H9 (cell line): ENCODE measurements at regions not wholly inside any gene's neighbourhood (a gene's known extent, or its start where the extent isn't known, plus 50 kb on each side); places are given as distances from the start of the nearest gene placed in this dataset.

Experiments used
- DNase-seq: peaks from one replicate; pipeline ENCODE4 v3.0.0-alpha.2; 2017
- H2AFZ ChIP-seq: one replicate; pipeline ENCODE4 v1.6.1; 2013; ENCODE audit warnings: mild to moderate bottlenecking, low read length, control low read depth, moderate library complexity
- H2AK5ac ChIP-seq: 2 replicates; pipeline ENCODE4 v1.6.1; 2013; ENCODE audit warnings: low read length, control low read depth, mixed read lengths; ENCODE audit not compliant: insufficient read length
- H2BK120ac ChIP-seq: one replicate; pipeline ENCODE4 v1.6.1; 2013; ENCODE audit warnings: low read depth, mild to moderate bottlenecking, low read length, control low read depth, inconsistent platforms; ENCODE audit not compliant: poor library complexity, severe bottlenecking
- H2BK12ac ChIP-seq: 2 replicates; pipeline ENCODE4 v1.6.1; 2013; ENCODE audit warnings: low read length, control low read depth, mixed read lengths, low read depth; ENCODE audit not compliant: insufficient read length
- H2BK15ac ChIP-seq: 2 replicates; pipeline ENCODE4 v1.6.1; 2013; ENCODE audit warnings: low read depth, low read length, control low read depth
- H2BK20ac ChIP-seq: one replicate; pipeline ENCODE4 v1.6.1; 2013; ENCODE audit warnings: low read depth, mild to moderate bottlenecking, low read length, control low read depth, inconsistent platforms; ENCODE audit not compliant: poor library complexity, severe bottlenecking
- H2BK5ac ChIP-seq: 2 replicates; pipeline ENCODE4 v1.6.1; 2013; ENCODE audit warnings: low read length, control low read depth, mixed read lengths; ENCODE audit not compliant: insufficient read length
- H3K14ac ChIP-seq: 2 replicates; pipeline ENCODE4 v1.6.1; 2013; ENCODE audit warnings: low read length, control low read depth; ENCODE audit not compliant: insufficient read depth
- H3K18ac ChIP-seq: 2 replicates; pipeline ENCODE4 v1.6.1; 2013; ENCODE audit warnings: low read depth, mild to moderate bottlenecking, mixed read lengths, low read length, control low read depth; ENCODE audit not compliant: insufficient read length
- H3K23ac ChIP-seq: 2 replicates; pipeline ENCODE4 v1.6.1; 2013; ENCODE audit warnings: low read length, control low read depth, mixed read lengths, low read depth; ENCODE audit not compliant: insufficient read length
- H3K23me2 ChIP-seq: 2 replicates; pipeline ENCODE4 v1.6.1; 2013; ENCODE audit warnings: low read depth, mild to moderate bottlenecking, mixed read lengths, low read length, control low read depth; ENCODE audit not compliant: insufficient read length, poor library complexity, severe bottlenecking
- H3K27ac ChIP-seq: 2 replicates; pipeline ENCODE4 v1.5.1; 2013; ENCODE audit warnings: low read length, control low read depth, mixed read lengths, low read depth; ENCODE audit not compliant: insufficient read length
- H3K27me3 ChIP-seq: 2 replicates; pipeline ENCODE4 v1.6.1; 2013; ENCODE audit warnings: low read length, control low read depth, inconsistent platforms; ENCODE audit not compliant: insufficient read depth
- H3K4ac ChIP-seq: 2 replicates; pipeline ENCODE4 v1.6.1; 2013; ENCODE audit warnings: low read depth, mild to moderate bottlenecking, control low read depth, inconsistent platforms, low read length, moderate library complexity
- H3K4me1 ChIP-seq: 2 replicates; pipeline ENCODE4 v1.6.1; 2013; ENCODE audit warnings: low read length, control low read depth, inconsistent platforms; ENCODE audit not compliant: insufficient read depth
- H3K4me2 ChIP-seq: 2 replicates; pipeline ENCODE4 v1.6.1; 2013; ENCODE audit warnings: low read length, control low read depth, mixed read lengths; ENCODE audit not compliant: insufficient read length, insufficient read depth
- H3K56ac ChIP-seq: 2 replicates; pipeline ENCODE4 v1.6.1; 2013; ENCODE audit warnings: low read depth, mild to moderate bottlenecking, mixed read lengths, low read length, control low read depth; ENCODE audit not compliant: insufficient read length
- H3K79me1 ChIP-seq: 2 replicates; pipeline ENCODE4 v1.6.1; 2013; ENCODE audit warnings: low read depth, mild to moderate bottlenecking, moderate library complexity, low read length, control low read depth, inconsistent platforms; ENCODE audit not compliant: insufficient read depth, poor library complexity, severe bottlenecking
- H3K79me2 ChIP-seq: 2 replicates; pipeline ENCODE4 v1.6.1; 2013; ENCODE audit warnings: low read length, control low read depth, inconsistent platforms; ENCODE audit not compliant: insufficient read depth
- H3K9ac ChIP-seq: 2 replicates; pipeline ENCODE4 v1.6.1; 2013; ENCODE audit warnings: low read length, control low read depth, mixed read lengths; ENCODE audit not compliant: insufficient read length; ENCODE audit errors: extremely low read depth
- H3K9me3 ChIP-seq: one replicate; pipeline ENCODE4 v1.6.1; 2013; ENCODE audit warnings: low read depth, low read length, inconsistent platforms; ENCODE audit not compliant: control insufficient read depth
- H3T11ph ChIP-seq: one replicate; pipeline ENCODE4 v1.6.1; 2013; ENCODE audit warnings: mild to moderate bottlenecking, low read length, control low read depth, inconsistent platforms
- H4K20me1 ChIP-seq: one replicate; pipeline ENCODE4 v1.6.1; 2013; ENCODE audit not compliant: control insufficient read depth, insufficient read length, insufficient read depth
- H4K5ac ChIP-seq: 2 replicates; pipeline ENCODE4 v1.6.1; 2013; ENCODE audit warnings: low read depth, mild to moderate bottlenecking, mixed read lengths, low read length, control low read depth; ENCODE audit not compliant: insufficient read length
- H4K8ac ChIP-seq: replicated peaks from 2 replicates; pipeline ENCODE4 v1.6.1; 2013; ENCODE audit warnings: low read length, control low read depth, mixed read lengths, low read depth; ENCODE audit not compliant: insufficient read length
- H4K91ac ChIP-seq: 2 replicates; pipeline ENCODE4 v1.6.1; 2013; ENCODE audit warnings: low read depth, mild to moderate bottlenecking, moderate library complexity, mixed read lengths, low read length, control low read depth; ENCODE audit not compliant: insufficient read length
- H3K27ac Mint-ChIP-seq, 3 experiments: 2 replicates in 2 of 3; 3 replicates in 1 of 3; pipeline ENCODE4 v1.8.0; 2020 to 2021; ENCODE audit warnings: mixed read lengths in 3 of 3, mild to moderate bottlenecking in 1 of 3, moderate library complexity in 1 of 3
- H3K27me3 Mint-ChIP-seq: 2 replicates; pipeline ENCODE4 v1.8.0; 2021; ENCODE audit warnings: low read depth, mild to moderate bottlenecking, moderate library complexity, mixed read lengths
- H3K36me3 Mint-ChIP-seq, 3 experiments: 2 replicates in 2 of 3; 3 replicates in 1 of 3; pipeline ENCODE4 v1.8.0; 2020 to 2021; ENCODE audit warnings: low read depth in 3 of 3, mixed read lengths in 3 of 3; ENCODE audit not compliant: insufficient read depth in 1 of 3
- H3K4me1 Mint-ChIP-seq, 2 experiments: 2 replicates each; pipeline ENCODE4 v1.8.0; 2020; ENCODE audit warnings: mixed read lengths in 2 of 2
- H3K4me3 Mint-ChIP-seq, 2 experiments: 2 replicates in 1 of 2; 3 replicates in 1 of 2; pipeline ENCODE4 v1.8.0; 2020 to 2021; ENCODE audit warnings: mild to moderate bottlenecking in 2 of 2, mixed read lengths in 2 of 2, moderate library complexity in 1 of 2
- H3K9me3 Mint-ChIP-seq, 2 experiments: 2 replicates in 1 of 2; 3 replicates in 1 of 2; pipeline ENCODE4 v1.8.0; 2020; ENCODE audit warnings: mild to moderate bottlenecking in 2 of 2, mixed read lengths in 2 of 2, moderate library complexity in 1 of 2
- WGBS: extraction: QIAGEN DNeasy Blood & Tissue Kit; methylation state at CpG from one replicate; pipeline ENCODE4 v1.1.7; 2013; ENCODE audit warnings: missing lambda C conversion rate, low lambda C conversion rate, mixed read lengths; ENCODE audit not compliant: insufficient read length; ENCODE audit errors: extremely low coverage; 5-methylcytosine and 5-hydroxymethylcytosine counted together
- TF ChIP-seq, protein P1 (sequence below): fragments of 200-600 bp; sonication (generic); conservative IDR thresholded peaks from 3 replicates; pipeline ENCODE4 v1.8.0; 2021; ENCODE audit warnings: antibody characterized with exemption, mild to moderate bottlenecking

DNA sequence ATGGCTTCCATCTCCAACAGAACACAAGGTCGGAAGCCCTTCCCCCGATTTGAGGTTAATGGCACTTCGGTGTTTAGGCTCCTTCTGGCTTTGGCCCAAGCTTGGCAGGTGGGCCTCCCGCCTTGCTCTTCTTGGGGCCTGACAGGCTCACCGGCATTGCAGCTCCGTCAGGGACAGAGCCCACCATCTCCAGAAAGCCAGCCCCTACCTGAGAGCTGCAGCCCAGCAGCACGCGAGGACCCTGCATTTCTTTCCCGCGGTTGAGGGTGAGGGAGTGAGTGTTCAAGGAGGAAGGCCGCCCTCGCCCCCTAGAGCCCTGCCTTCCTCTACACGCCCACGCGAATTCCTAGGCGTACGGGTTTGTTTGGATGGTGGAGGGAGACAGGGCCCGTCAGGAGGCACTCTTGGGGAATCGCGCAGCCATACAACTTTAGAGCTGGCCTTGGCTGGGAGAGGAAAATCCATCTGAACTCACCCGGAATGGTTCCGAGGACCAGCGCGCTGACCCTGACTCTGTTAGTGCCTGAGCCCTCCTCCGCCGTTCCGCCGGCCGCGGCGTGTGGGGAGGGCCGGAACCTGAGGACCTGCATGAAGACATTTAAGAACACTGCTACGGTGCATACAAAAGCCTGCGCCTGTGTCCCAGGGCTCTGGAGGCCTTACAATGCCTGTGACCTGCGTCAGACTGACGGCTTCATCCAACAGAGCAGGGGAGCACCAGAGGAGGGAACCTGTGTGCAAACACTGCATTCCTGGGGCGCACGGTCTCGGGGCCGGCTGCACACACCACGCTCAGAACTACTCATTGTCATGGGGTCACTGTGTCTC lies 73.8 kb downstream of the MRPL36 start:
- H4K8ac ChIP-seq = no peak overlapping the region
- H2BK12ac ChIP-seq = no peak overlapping the region
- no peaks in the 10 kb centered on the region for H4K20me1 ChIP-seq
- no peak overlapping the region for H3K27ac ChIP-seq
- no peak overlapping the region for H4K5ac ChIP-seq
- TF ChIP-seq, protein P1, sequence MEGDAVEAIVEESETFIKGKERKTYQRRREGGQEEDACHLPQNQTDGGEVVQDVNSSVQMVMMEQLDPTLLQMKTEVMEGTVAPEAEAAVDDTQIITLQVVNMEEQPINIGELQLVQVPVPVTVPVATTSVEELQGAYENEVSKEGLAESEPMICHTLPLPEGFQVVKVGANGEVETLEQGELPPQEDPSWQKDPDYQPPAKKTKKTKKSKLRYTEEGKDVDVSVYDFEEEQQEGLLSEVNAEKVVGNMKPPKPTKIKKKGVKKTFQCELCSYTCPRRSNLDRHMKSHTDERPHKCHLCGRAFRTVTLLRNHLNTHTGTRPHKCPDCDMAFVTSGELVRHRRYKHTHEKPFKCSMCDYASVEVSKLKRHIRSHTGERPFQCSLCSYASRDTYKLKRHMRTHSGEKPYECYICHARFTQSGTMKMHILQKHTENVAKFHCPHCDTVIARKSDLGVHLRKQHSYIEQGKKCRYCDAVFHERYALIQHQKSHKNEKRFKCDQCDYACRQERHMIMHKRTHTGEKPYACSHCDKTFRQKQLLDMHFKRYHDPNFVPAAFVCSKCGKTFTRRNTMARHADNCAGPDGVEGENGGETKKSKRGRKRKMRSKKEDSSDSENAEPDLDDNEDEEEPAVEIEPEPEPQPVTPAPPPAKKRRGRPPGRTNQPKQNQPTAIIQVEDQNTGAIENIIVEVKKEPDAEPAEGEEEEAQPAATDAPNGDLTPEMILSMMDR = no peak
- H2BK120ac ChIP-seq = no peak overlapping the region
- peaks cover 27% of the 10 kb centered on the region for H3K27me3 Mint-ChIP-seq
- H3K4me1 Mint-ChIP-seq = peaks cover 27 to 28% of the 10 kb centered on the region in 2 experiments
- no peaks in the 10 kb centered on the region for H3K9me3 Mint-ChIP-seq
- no peak overlapping the region for H3K9ac ChIP-seq
- peak overlapping the region in 1 of 3 experiments; percentile 35; a peak in 1 of 7 replicates for H3K27ac Mint-ChIP-seq
- no peak overlapping the region for H3K18ac ChIP-seq
- H3K79me1 ChIP-seq = no peaks in the 10 kb centered on the region
- WGBS = no CpG with 5 or more reads among the region's 41 CpGs
- no peaks in the 10 kb centered on the region for H3K4me1 ChIP-seq
- H2BK15ac ChIP-seq = no peak overlapping the region
- H3K56ac ChIP-seq = no peak overlapping the region
- H3T11ph ChIP-seq = no peak overlapping the region
- no peaks in the 10 kb centered on the region; a peak in 1 of 7 replicates for H3K36me3 Mint-ChIP-seq
- no peak overlapping the region for H4K91ac ChIP-seq
- H3K4me2 ChIP-seq = peak overlapping the region; percentile 37
- no peak overlapping the region for H2BK5ac ChIP-seq
- peak; percentile 54 for DNase-seq
- no peak overlapping the region for H3K14ac ChIP-seq
- H3K23ac ChIP-seq = no peak overlapping the region
- H3K4ac ChIP-seq = no peak overlapping the region
- H3K79me2 ChIP-seq = no peaks in the 10 kb centered on the region
- no peaks in the 10 kb centered on the region for H3K9me3 ChIP-seq
- no peak overlapping the region for H2AFZ ChIP-seq
- no peak overlapping the region for H2BK20ac ChIP-seq
- no peaks in the 10 kb centered on the region for H3K27me3 ChIP-seq
- H2AK5ac ChIP-seq = no peak overlapping the region
- no peaks in the 10 kb centered on the region for H3K23me2 ChIP-seq
- H3K4me3 Mint-ChIP-seq = peak overlapping the region; percentile 52 to 71; a peak in 4 of 5 replicates
